Kidney epithelial cell (primary cell): ENCODE measurements at regions not wholly inside any gene's neighbourhood (a gene's known extent, or its start where the extent isn't known, plus 50 kb on each side); places are given as distances from the start of the nearest gene placed in this dataset.

Experiments used
- DNase-seq: peaks from one replicate; pipeline ENCODE4 v3.0.0-alpha.2; 2010; ENCODE audit warnings: low read depth
- H3K27me3 ChIP-seq: 2 replicates; pipeline ENCODE4 v1.6.0; 2011; ENCODE audit warnings: low read length; ENCODE audit not compliant: control insufficient read depth, insufficient read depth
- H3K36me3 ChIP-seq: 2 replicates; pipeline ENCODE4 v1.5.1; 2011; ENCODE audit warnings: low read length; ENCODE audit not compliant: control insufficient read depth, insufficient read depth
- H3K4me3 ChIP-seq: 2 replicates; pipeline ENCODE4 v1.5.1; 2011; ENCODE audit warnings: low read depth, mild to moderate bottlenecking, control low read depth, low read length
- TF ChIP-seq, protein P1 (sequence below): IDR thresholded peaks from 2 replicates; pipeline ENCODE4 v1.5.1; 2011; ENCODE audit warnings: mild to moderate bottlenecking, moderate library complexity, low read length, control low read depth, inconsistent platforms; ENCODE audit not compliant: insufficient read depth, poor library complexity, severe bottlenecking

DNA sequence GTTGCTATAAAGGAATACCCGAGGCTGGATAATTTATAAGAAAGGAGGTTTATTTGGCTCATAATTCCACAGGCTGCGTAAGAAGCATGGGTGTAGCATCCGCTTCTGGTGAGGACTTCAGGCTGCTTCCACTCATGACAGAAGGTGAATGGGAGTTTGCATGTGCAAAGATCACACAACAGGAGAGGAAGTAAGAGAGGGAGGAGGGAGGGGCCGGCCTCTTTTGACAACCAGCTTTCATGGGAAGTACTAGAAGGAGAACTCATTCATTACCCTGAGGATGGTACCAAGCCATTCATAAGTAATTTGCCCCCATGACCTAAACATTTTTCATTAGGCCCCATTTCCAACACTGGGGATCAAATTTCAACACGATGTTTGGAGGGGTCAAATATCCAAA lies 386.8 kb upstream of the NETO1 start:
- TF ChIP-seq, protein P1, sequence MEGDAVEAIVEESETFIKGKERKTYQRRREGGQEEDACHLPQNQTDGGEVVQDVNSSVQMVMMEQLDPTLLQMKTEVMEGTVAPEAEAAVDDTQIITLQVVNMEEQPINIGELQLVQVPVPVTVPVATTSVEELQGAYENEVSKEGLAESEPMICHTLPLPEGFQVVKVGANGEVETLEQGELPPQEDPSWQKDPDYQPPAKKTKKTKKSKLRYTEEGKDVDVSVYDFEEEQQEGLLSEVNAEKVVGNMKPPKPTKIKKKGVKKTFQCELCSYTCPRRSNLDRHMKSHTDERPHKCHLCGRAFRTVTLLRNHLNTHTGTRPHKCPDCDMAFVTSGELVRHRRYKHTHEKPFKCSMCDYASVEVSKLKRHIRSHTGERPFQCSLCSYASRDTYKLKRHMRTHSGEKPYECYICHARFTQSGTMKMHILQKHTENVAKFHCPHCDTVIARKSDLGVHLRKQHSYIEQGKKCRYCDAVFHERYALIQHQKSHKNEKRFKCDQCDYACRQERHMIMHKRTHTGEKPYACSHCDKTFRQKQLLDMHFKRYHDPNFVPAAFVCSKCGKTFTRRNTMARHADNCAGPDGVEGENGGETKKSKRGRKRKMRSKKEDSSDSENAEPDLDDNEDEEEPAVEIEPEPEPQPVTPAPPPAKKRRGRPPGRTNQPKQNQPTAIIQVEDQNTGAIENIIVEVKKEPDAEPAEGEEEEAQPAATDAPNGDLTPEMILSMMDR, result no peak
- no peaks in the 10 kb centered on the region for H3K36me3 ChIP-seq
- H3K4me3 ChIP-seq, result no peak overlapping the region
- DNase-seq, result no peak
- no peaks in the 10 kb centered on the region for H3K27me3 ChIP-seq

DNA sequence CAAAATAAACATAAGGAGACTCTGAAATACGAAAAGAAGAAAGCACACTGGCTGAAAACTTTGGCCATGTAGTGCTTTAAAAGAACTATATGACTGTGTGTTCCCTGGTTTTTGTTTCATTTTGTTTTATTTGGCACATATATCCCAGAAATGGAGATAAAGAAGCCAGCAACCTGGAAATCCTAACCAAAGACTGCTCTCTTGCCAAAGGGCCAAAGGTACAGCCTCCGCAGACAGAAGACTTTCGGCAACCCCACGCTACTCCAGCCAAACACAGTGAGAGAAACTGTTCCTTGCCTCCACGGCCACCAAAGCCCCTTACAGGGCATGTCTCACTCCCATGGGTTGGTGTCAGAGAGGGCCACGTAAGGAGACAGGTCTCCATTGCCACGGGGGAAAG lies 381.2 kb upstream of the NETO1 start:
- Histone ChIP-seq H3K27me3 (no peaks in the 10 kb centered on the region), H3K4me3 (no peak overlapping the region), H3K36me3 (no peaks in the 10 kb centered on the region)
- TF ChIP-seq, protein P1, result no peak
- DNase-seq, result no peak

GRCh38 chr18:73246763-73247162 lies 379.0 kb upstream of the NETO1 start:
- no peak for DNase-seq
- H3K36me3 ChIP-seq, result no peaks in the 10 kb centered on the region
- H3K4me3 ChIP-seq, result no peak overlapping the region
- TF ChIP-seq, protein P1, result no peak
- H3K27me3 ChIP-seq, result no peaks in the 10 kb centered on the region

DNA sequence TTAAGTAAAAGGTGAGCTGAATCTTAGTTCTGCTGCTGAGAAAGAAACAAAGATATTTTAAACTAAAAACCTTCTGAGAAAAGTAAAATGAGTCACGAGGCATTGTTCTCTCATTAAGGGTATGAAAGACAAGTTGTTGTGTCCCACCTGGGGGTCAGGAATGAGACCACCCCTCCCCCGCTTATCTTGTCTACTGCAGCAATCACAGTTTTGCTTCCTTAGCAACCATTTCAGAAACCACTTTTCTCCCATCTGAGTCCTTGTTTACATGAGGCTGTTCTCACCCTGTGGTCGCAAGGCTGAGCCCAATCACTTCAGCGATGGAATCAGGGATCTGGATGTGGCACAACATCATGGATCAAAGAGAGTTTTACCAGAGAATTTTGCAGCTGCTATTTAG lies 377.6 kb upstream of the NETO1 start:
- no peak for DNase-seq
- H3K27me3 ChIP-seq, result no peaks in the 10 kb centered on the region
- TF ChIP-seq, protein P1, result no peak
- H3K36me3 ChIP-seq, result no peaks in the 10 kb centered on the region
- H3K4me3 ChIP-seq, result no peak overlapping the region

- no peaks in the 10 kb centered on the region for H3K36me3 ChIP-seq
- no peaks in the 10 kb centered on the region for H3K27me3 ChIP-seq
- no peak overlapping the region for H3K4me3 ChIP-seq
- no peak for DNase-seq
- TF ChIP-seq, protein P1, result no peak
Measured at GRCh38 chr18:73244401-73244800, 376.6 kb upstream of the NETO1 start.

DNA sequence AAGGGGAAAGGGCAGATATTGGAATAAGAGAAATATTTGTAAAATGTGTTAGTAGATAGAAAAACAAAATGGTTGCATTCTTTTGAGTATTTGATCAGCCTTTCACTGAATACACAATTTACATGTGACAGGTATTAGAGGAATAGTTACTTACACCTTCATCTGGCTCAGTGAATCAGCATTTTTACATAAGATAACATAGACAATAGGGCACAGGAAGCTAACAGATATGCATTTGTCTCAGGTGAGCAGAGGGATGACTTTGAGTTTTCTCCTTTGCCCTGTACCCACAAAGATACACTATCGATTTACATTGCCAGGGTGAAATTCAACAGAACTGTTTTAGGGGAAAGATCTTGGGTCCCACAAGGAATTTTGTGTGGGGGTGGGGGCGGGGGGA lies 373.1 kb upstream of the NETO1 start:
- no peaks in the 10 kb centered on the region for H3K27me3 ChIP-seq
- no peaks in the 10 kb centered on the region for H3K36me3 ChIP-seq
- H3K4me3 ChIP-seq, result no peak overlapping the region
- no peak for DNase-seq
- TF ChIP-seq, protein P1, result no peak
